Fibroblast of upper back skin (primary cell): ENCODE measurements at regions not wholly inside any gene's neighbourhood (a gene's known extent, or its start where the extent isn't known, plus 50 kb on each side); places are given as distances from the start of the nearest gene placed in this dataset.

Experiments used
- DNase-seq: peaks from one replicate; pipeline ENCODE4 v3.0.0-alpha.2; 2013

DNA sequence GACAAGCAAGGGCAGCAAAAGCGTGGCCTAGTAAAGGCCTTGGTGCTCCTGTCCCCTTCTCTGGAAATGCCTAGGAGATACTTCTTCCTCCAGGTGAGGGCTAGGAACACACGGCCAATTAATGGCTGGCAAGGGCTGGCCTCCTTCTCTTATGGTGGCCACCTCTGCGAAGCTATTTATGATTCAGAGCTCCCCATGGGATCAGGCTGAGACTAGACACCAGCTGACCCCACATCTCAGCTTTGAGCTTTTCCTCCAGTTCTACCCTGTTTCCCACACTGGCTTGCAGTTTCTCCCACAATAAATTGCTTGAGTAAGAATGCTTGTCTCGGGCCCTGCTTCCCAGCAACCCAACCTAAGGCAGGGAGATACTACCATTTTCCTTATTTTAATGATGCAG lies 53.7 kb downstream of the CAMK2N1 start:
- no peak for DNase-seq

DNA sequence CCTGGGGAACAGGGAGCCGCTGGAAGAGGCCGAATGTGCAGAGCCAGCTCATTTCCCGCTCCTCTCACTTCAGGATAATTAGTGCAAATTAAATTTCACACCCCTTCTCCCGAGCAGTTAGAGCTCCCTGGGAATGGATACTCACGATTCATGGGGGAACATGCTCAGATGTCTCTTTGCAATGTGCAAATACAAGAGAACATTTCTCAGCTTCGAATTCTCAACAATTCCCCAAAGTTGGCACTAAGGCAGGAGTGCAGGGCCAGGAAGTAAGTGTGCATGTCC lies 54.9 kb downstream of the CAMK2N1 start:
- no peak for DNase-seq

GRCh38 chr1:20430355-20431175 lies 55.4 kb downstream of the CAMK2N1 start:
- DNase-seq = peak; percentile 17

DNA sequence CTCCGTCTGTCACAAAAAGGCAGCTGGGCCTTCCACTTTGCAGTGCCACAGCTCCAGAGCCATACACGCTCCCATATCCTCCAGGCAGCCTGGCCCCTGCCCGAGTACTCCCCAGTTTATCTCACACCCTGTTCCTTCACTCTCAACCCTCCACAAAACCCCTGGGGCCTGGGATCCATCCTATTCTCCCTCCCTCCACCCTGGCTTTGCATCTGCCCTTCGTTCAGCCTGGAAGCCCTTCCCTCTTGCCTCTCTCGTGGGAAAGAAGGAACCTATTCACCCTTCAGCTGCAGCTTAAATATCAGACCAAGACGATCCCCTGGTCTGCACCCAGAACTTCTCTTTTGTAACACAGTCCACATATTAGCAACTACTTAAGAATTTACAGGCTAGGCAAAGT lies 56.7 kb downstream of the CAMK2N1 start:
- no peak for DNase-seq

- no peak for DNase-seq
Measured at GRCh38 chr1:20428841-20429240, 57.2 kb downstream of the CAMK2N1 start.

DNA sequence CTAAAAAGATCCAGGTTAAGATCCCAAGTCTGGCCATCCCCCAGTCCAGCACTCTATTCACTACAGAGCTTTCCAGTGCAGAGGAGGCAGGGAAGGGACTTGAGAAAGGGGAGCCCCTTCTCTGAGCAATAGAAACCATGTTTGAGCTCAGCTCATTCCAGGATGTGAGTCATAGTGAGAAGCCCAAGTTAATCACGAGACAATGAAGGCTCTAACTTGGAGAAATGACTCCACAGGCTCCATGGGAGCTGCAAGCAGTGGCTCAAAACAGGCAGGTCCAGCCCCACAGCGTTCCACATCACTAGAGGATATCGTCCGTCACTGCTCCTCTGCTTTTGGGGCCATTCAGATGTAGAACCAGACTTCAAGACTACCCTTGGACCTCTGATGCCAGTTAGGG lies 59.1 kb downstream of the CAMK2N1 start:
- peak; percentile 89 for DNase-seq

GRCh38 chr1:20426371-20426770 lies 59.6 kb downstream of the CAMK2N1 start:
- DNase-seq = no peak

GRCh38 chr1:20425622-20426021 lies 60.4 kb downstream of the CAMK2N1 start:
- no peak for DNase-seq

DNA sequence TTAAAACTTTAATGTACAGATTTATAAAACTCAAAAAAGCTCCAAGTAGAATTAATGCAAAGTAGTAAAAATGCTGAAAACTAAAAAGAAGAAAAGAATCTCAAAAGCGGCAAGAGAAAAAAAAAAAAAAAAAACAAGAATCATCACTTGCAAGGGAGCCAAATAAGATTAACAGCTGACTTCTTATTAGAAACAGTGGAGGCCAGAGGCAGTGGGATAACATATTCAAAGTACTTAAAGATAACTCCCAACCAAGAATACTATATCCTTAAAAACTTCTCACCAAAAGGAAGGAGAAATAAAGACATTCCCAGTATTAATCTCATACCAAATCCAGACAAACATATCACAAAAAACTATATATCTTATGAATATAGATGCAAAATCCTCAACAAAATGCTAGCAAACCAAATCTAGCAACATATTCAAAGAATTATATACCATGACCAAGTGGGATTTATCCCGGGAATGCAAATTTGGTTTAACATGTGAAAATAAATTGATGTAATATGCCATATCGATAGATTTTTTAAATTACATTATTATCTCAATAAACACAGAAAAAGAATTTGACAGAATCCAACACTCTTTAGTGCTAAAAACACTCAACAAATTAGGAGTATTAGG lies 62.7 kb downstream of the CAMK2N1 start:
- DNase-seq = no peak

DNA sequence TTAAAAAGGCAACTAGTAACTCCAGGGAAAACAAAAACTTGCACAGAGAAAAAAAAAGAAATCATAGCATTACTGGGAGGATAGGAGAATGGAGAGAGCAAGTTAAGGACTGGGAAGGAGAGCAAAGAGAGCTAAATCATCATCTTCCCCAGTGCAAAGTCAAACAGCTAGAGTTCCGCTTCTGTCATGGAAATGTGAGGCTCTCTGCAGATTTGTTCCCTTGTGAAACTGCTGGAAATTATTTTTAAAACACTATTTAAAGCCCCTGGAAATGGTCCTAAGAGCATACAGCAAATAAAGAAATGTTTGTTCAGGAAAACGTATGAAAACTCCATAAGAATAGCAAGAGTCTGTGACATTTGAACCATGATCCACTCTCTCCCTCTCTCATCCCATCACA lies 64.6 kb downstream of the CAMK2N1 start:
- DNase-seq = no peak

DNA sequence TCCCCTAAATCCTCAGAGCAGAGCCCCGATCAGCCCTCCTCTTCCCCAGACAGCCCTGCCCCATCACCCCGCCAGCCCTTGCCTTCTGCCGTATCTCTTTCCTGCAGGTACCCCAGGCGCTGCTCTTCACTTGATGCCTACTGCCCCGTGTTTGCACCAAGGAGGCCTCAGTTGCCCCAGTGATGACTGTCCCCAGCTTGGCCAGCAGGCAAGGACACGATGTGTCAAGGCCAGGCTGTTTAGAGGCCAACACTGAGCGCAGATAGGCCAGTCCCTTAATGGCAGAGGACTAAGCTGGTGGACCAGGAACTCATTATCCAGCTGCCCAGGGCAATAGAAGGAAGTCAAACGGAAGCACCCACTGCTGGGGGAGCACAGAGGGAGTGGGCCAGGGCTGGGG lies 68.4 kb downstream of the CAMK2N1 start:
- no peak for DNase-seq

- no peak for DNase-seq
Measured at GRCh38 chr1:20416706-20417105, 69.3 kb downstream of the CAMK2N1 start.

- DNase-seq = no peak
Measured at GRCh38 chr1:20413776-20414140, 72.3 kb downstream of the CAMK2N1 start.

DNA sequence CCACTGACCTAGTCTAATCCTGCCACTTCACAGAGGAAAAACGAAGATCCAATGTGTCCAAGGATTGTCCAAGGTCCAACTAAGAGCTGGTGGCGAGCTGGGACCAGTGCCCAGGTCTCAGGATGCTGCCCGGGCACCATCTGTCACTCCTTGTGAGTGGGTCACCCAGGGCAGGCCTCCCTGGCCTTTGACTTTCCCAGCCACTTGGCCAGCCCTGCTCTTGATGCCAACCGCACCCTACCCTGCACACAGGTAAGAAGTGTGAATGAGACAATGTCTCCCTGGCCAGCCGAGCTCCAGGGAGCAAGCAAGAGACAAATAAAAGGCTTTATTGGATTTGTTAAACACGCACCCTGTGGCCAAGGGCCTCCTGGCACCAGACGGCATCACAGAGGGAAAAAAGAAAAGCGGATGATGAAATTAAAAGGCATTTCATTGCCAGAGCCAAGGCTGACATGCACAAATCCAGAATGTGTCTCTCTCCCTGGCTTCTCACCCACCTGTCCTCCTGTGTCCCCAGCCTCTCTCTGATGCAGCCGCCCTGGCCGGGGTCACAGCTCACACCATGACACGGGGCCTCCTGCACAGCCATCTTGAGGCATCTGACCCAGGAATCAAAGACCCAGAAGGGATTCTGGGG lies 72.8 kb downstream of the CAMK2N1 start:
- no peak for DNase-seq

DNA sequence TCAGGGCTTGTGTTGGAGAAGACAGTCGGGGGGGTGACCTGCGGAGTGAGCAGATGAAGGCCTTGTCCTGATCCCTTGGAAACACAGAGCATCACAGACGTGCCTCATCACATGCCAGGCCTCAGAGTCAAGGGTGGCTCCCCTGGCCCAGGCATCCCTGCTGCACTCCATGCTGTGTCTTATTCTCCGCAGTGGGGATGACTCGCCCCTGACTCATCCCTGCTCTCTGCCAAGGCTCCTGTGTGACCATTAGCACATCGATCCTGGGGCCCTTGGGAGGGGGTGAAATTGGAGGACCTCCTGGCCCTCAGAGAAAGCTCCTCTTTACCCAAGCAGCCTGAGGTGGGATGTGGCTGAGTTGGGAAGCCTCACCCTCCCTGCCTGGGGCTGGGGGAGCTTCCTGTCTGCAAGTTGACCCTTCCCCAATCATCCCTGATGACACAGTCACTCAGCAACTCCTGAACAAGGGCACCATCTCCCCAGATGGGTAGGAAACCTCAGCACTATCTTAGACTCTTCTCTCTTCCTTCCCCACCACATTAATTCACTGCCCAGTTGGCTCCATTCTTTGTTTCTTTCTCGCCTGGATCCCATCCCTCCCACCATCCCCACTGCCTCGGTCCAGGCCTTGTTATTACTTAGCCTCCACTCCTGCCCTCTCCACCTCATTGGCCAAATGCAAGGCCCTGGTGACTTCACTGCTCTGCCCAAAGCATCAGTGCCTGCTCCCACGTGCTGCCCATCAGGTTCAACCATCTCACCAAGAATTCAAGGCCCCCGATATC lies 74.6 kb downstream of the CAMK2N1 start:
- DNase-seq = peak; percentile 95

DNA sequence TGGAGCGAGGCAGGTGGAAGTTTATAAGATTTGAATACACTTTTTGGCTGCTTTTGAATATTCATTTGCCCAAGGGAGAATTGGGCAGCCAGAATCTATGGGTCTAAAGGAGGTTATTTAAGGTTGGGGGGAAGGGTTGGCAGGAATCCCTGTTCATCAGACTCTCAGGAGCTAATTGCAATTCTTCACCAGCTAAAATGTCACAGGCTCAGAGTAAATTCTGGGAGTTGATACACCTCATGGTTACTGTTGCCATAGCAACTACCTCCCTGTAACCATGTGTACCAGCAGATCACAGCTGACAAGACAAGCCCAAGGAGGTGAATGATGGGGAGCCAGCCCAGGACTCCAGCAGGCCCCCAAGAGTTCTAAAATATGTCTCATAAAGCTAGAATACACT lies 75.5 kb downstream of the CAMK2N1 start:
- DNase-seq = no peak

DNA sequence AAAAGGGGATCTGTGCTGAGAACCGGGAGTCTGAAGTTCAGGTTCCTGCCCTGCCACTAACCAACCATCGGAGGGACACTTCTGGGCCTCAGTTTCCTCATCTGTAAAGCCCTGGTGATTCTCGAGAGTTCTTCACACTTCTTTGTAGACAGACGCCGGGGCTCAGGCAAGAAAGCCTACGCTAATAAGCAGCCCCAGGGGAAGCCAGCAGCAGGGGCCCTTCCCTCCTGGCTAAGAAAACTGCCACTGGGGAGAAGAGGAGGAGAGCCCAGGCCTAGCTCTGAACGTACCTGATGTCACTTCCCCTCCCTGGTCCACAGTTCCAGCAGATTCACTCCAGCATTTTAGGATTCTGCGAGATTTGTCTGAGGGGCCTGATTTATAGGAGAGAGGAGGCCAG lies 76.0 kb downstream of the CAMK2N1 start:
- DNase-seq = no peak

GRCh38 chr1:20409012-20409411 lies 77.0 kb downstream of the CAMK2N1 start:
- DNase-seq = peak; percentile 28

- DNase-seq = peak; percentile 57
Measured at GRCh38 chr1:20408133-20408650, 77.8 kb downstream of the CAMK2N1 start.

GRCh38 chr1:20405893-20406604 lies 80.0 kb downstream of the CAMK2N1 start:
- peak; percentile 98 for DNase-seq

GRCh38 chr1:20405051-20405754 lies 80.8 kb downstream of the CAMK2N1 start:
- DNase-seq = no peak
